ENCODE measurements at regions not wholly inside any gene's neighbourhood (a gene's known extent, or its start where the extent isn't known, plus 50 kb on each side); places are given as distances from the start of the nearest gene placed in this dataset.

- H3K4me1 ChIP-seq, result no peaks in the 10 kb centered on the region
- no peaks in the 10 kb centered on the region for H3K36me3 ChIP-seq
- H3K4me3 ChIP-seq, result no peak overlapping the region
- H3K27ac ChIP-seq, result no peak overlapping the region
- no peaks in the 10 kb centered on the region for H3K27me3 ChIP-seq
- no peak for DNase-seq
- no peaks in the 10 kb centered on the region for H3K9me3 ChIP-seq
- TF ChIP-seq POLR2A (IDR thresholded peaks at IDR 0.05), result no peak
- no peak for TF ChIP-seq CTCF (IDR thresholded peaks at IDR 0.05)
Measured at GRCh38 chr2:239517686-239518085, 116.9 kb upstream of the HDAC4 start.

GRCh38 chr2:239516954-239517305, 116.1 kb upstream of the HDAC4 start:
- no peaks in the 10 kb centered on the region for H3K9me3 ChIP-seq
- H3K27ac ChIP-seq, result no peak overlapping the region
- no peak for DNase-seq
- TF ChIP-seq POLR2A (IDR thresholded peaks at IDR 0.05) (no peak), CTCF (IDR thresholded peaks at IDR 0.05) (no peak)
- no peaks in the 10 kb centered on the region for H3K4me1 ChIP-seq
- H3K27me3 ChIP-seq, result no peaks in the 10 kb centered on the region
- no peaks in the 10 kb centered on the region for H3K36me3 ChIP-seq
- no peak overlapping the region for H3K4me3 ChIP-seq

GRCh38 chr2:239516286-239516953, 115.6 kb upstream of the HDAC4 start:
- no peaks in the 10 kb centered on the region for H3K27me3 ChIP-seq
- TF ChIP-seq CTCF (IDR thresholded peaks at IDR 0.05), result no peak
- TF ChIP-seq POLR2A (IDR thresholded peaks at IDR 0.05), result no peak
- no peaks in the 10 kb centered on the region for H3K9me3 ChIP-seq
- H3K4me1 ChIP-seq, result no peaks in the 10 kb centered on the region
- no peak overlapping the region for H3K27ac ChIP-seq
- DNase-seq, result no peak
- H3K4me3 ChIP-seq, result no peak overlapping the region
- H3K36me3 ChIP-seq, result no peaks in the 10 kb centered on the region

GRCh38 chr2:239514754-239515530, 114.1 kb upstream of the HDAC4 start:
- Histone ChIP-seq H3K27me3 (no peaks in the 10 kb centered on the region), H3K36me3 (no peaks in the 10 kb centered on the region), H3K4me1 (no peaks in the 10 kb centered on the region), H3K4me3 (no peak overlapping the region), H3K27ac (no peak overlapping the region), H3K9me3 (no peaks in the 10 kb centered on the region)
- no peak for DNase-seq
- TF ChIP-seq CTCF (IDR thresholded peaks at IDR 0.05), result no peak
- no peak for TF ChIP-seq POLR2A (IDR thresholded peaks at IDR 0.05)

- no peak overlapping the region for H3K27ac ChIP-seq
- no peaks in the 10 kb centered on the region for H3K27me3 ChIP-seq
- H3K36me3 ChIP-seq, result no peaks in the 10 kb centered on the region
Measured at GRCh38 chr2:239512054-239512453, 111.2 kb upstream of the HDAC4 start.

More at GRCh38 chr2:239512054-239512453, 111.2 kb upstream of the HDAC4 start:
- TF ChIP-seq CTCF (IDR thresholded peaks at IDR 0.05) (no peak), POLR2A (IDR thresholded peaks at IDR 0.05) (no peak)
- no peak overlapping the region for H3K4me3 ChIP-seq
- DNase-seq, result no peak
- no peaks in the 10 kb centered on the region for H3K9me3 ChIP-seq
- H3K4me1 ChIP-seq, result no peaks in the 10 kb centered on the region
